SH-SY5Y (cell line): ENCODE measurements at regions not wholly inside any gene's neighbourhood (a gene's known extent, or its start where the extent isn't known, plus 50 kb on each side); places are given as distances from the start of the nearest gene placed in this dataset.

Source experiments
- GATA2 ChIP-seq: IDR thresholded peaks from 2 replicates; pipeline ENCODE4 v1.6.1; 2011; ENCODE audit warnings: mild to moderate bottlenecking, low read depth, low read length
- GATA3 ChIP-seq: IDR thresholded peaks from 2 replicates; pipeline ENCODE4 v1.6.1; 2011; ENCODE audit warnings: low read depth, mild to moderate bottlenecking, low read length, moderate library complexity

- TF ChIP-seq GATA2 (no peak), GATA3 (no peak)
Measured at GRCh38 chr1:79741720-79742421, 735.3 kb upstream of the ADGRL4 start.
